ENCODE measurements at regions not wholly inside any gene's neighbourhood (a gene's known extent, or its start where the extent isn't known, plus 50 kb on each side); places are given as distances from the start of the nearest gene placed in this dataset.

- no peaks in the 10 kb centered on the region for H3K27me3 ChIP-seq
- no peak for DNase-seq
- TF ChIP-seq, protein P1, sequence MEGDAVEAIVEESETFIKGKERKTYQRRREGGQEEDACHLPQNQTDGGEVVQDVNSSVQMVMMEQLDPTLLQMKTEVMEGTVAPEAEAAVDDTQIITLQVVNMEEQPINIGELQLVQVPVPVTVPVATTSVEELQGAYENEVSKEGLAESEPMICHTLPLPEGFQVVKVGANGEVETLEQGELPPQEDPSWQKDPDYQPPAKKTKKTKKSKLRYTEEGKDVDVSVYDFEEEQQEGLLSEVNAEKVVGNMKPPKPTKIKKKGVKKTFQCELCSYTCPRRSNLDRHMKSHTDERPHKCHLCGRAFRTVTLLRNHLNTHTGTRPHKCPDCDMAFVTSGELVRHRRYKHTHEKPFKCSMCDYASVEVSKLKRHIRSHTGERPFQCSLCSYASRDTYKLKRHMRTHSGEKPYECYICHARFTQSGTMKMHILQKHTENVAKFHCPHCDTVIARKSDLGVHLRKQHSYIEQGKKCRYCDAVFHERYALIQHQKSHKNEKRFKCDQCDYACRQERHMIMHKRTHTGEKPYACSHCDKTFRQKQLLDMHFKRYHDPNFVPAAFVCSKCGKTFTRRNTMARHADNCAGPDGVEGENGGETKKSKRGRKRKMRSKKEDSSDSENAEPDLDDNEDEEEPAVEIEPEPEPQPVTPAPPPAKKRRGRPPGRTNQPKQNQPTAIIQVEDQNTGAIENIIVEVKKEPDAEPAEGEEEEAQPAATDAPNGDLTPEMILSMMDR (IDR thresholded peaks at IDR 0.05) = no peak
- no peak for TF ChIP-seq POLR2A (IDR thresholded peaks at IDR 0.05)
- TF ChIP-seq POLR2AphosphoS5 (IDR thresholded peaks at IDR 0.05) = no peak
- no peak for TF ChIP-seq EP300 (IDR thresholded peaks at IDR 0.05)
- WGBS, 2 donors = 90 to 93% methylated on average over 6 of the region's 6 CpGs
- ATAC-seq (ENCODE audit: low FRiP score in 2 of 2) = no peak
- no peaks in the 10 kb centered on the region for H3K9me3 ChIP-seq
- H3K27ac ChIP-seq = no peak overlapping the region
- H3K36me3 ChIP-seq = no peaks in the 10 kb centered on the region
- no peaks in the 10 kb centered on the region for H3K4me1 ChIP-seq
- H3K4me3 ChIP-seq = no peak overlapping the region
These were observed 55.6 kb upstream of the ZNF536 start for GRCh38 chr19:30316560-30317106.

- Histone ChIP-seq H3K4me3 (no peak overlapping the region), H3K27ac (no peak overlapping the region), H3K4me1 (no peaks in the 10 kb centered on the region), H3K27me3 (no peaks in the 10 kb centered on the region), H3K9me3 (no peaks in the 10 kb centered on the region), H3K36me3 (no peaks in the 10 kb centered on the region)
- ATAC-seq (ENCODE audit: low FRiP score in 2 of 2) (no peak), DNase-seq (no peak)
- no peak for TF ChIP-seq POLR2A (IDR thresholded peaks at IDR 0.05)
- TF ChIP-seq, protein P1 (IDR thresholded peaks at IDR 0.05) = no peak
- no peak for TF ChIP-seq POLR2AphosphoS5 (IDR thresholded peaks at IDR 0.05)
- no peak for TF ChIP-seq EP300 (IDR thresholded peaks at IDR 0.05)
- 71 to 75% methylated on average over 5 to 7 of the region's 7 CpGs for WGBS, 2 donors
These were observed 54.8 kb upstream of the ZNF536 start for GRCh38 chr19:30317403-30317802.

GRCh38 chr19:30318261-30318660 lies 53.9 kb upstream of the ZNF536 start:
- TF ChIP-seq POLR2AphosphoS5 (IDR thresholded peaks at IDR 0.05) = no peak
- TF ChIP-seq, protein P1 (IDR thresholded peaks at IDR 0.05) = no peak
- no peak for TF ChIP-seq POLR2A (IDR thresholded peaks at IDR 0.05)
- TF ChIP-seq EP300 (IDR thresholded peaks at IDR 0.05) = no peak

GRCh38 chr19:30318936-30319335 lies 53.2 kb upstream of the ZNF536 start:
- TF ChIP-seq POLR2AphosphoS5 (IDR thresholded peaks at IDR 0.05) (no peak), POLR2A (IDR thresholded peaks at IDR 0.05) (no peak)
- no peaks in the 10 kb centered on the region for H3K27me3 ChIP-seq
- H3K27ac ChIP-seq = no peak overlapping the region
- no peak for DNase-seq
- H3K4me1 ChIP-seq = no peaks in the 10 kb centered on the region
- 82 to 89% methylated on average over 11 of the region's 11 CpGs for whole genome bisulfite sequencing, 2 donors
- no peaks in the 10 kb centered on the region for H3K36me3 ChIP-seq
- ATAC-seq (ENCODE audit: low FRiP score in 2 of 2) = no peak
- no peaks in the 10 kb centered on the region for H3K9me3 ChIP-seq
- H3K4me3 ChIP-seq = no peak overlapping the region

More at GRCh38 chr19:30318261-30318660, 53.9 kb upstream of the ZNF536 start:
- no peak for ATAC-seq (ENCODE audit: low FRiP score in 2 of 2)
- no peaks in the 10 kb centered on the region for H3K27me3 ChIP-seq
- H3K27ac ChIP-seq = no peak overlapping the region
- H3K36me3 ChIP-seq = no peaks in the 10 kb centered on the region
- H3K4me1 ChIP-seq = no peaks in the 10 kb centered on the region
- no peak overlapping the region for H3K4me3 ChIP-seq
- DNase-seq = no peak
- 84 to 86% methylated on average over 4 to 5 of the region's 5 CpGs for WGBS, 2 donors
- no peaks in the 10 kb centered on the region for H3K9me3 ChIP-seq

- H3K4me1 ChIP-seq = no peaks in the 10 kb centered on the region
- 62 to 74% methylated on average over 2 of the region's 2 CpGs for WGBS, 2 donors
These were observed 52.8 kb upstream of the ZNF536 start for GRCh38 chr19:30319411-30319810.

More at GRCh38 chr19:30319411-30319810, 52.8 kb upstream of the ZNF536 start:
- no peak for DNase-seq
- H3K27ac ChIP-seq = no peak overlapping the region
- H3K9me3 ChIP-seq = no peaks in the 10 kb centered on the region
- no peaks in the 10 kb centered on the region for H3K27me3 ChIP-seq
- ATAC-seq (ENCODE audit: low FRiP score in 2 of 2) = no peak
- H3K4me3 ChIP-seq = no peak overlapping the region
- no peak for TF ChIP-seq EP300 (IDR thresholded peaks at IDR 0.05)
- TF ChIP-seq, protein P1 (IDR thresholded peaks at IDR 0.05) = no peak
- no peak for TF ChIP-seq POLR2A (IDR thresholded peaks at IDR 0.05)
- no peak for TF ChIP-seq POLR2AphosphoS5 (IDR thresholded peaks at IDR 0.05)
- H3K36me3 ChIP-seq = no peaks in the 10 kb centered on the region

All from upper lobe of left lung (tissue), 6 donors.